ENCODE measurements at regions not wholly inside any gene's neighbourhood (a gene's known extent, or its start where the extent isn't known, plus 50 kb on each side); places are given as distances from the start of the nearest gene placed in this dataset.

DNA sequence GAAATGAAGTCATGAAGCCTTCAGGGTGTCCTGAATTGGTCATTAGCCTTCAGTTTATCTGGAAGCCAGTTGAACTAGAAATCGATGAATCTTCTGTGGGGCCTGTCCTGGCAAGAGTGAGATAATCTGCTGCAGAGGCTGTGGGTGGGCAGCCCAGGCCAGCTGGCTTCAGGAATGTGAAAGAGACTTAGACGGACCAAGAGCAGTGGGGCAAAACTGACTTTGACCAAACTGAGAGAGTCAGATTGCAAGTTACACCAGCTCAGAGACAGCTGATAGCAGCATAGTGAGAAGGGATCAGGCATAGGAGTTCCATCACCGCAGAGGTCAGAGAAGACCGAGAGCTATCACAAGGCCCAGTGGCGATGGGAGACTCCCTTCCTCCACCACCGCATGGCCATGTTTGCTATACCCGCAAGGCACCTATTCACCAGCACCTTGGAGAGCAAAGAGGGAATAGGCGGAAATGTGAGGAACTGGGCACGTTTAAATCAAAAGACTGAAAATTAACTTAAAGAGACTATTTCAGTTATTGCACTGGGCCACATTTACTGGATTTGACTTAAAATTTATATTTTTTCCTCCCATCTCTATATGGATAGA, 50.0 kb upstream of the GLIS3 start:
- no peak for TF ChIP-seq CTCF (IDR thresholded peaks at IDR 0.05; ENCODE audit: low read length)
- no peak for TF ChIP-seq EZH2 (optimal IDR thresholded peaks at IDR 0.05; ENCODE audit: low read depth, low read length)
- TF ChIP-seq EZH2phosphoT487 (IDR thresholded peaks at IDR 0.05; ENCODE audit: low read length): no peak

All from MM.1S (cell line).